Fibroblast of mammary gland (primary cell): ENCODE measurements at regions not wholly inside any gene's neighbourhood (a gene's known extent, or its start where the extent isn't known, plus 50 kb on each side); places are given as distances from the start of the nearest gene placed in this dataset.
A peak's percentile ranks its signal among the peaks of the same experiment; 100 is the strongest.
"Not testable (repeated sequence)": the region's sequence is repeated elsewhere in the genome, so short reads cannot be mapped to it uniquely, and the experiment has no call there.

ENCODE experiments used
- DNase-seq: peaks from one replicate; pipeline ENCODE4 v3.0.0-alpha.2; 2010; ENCODE audit warnings: low read depth
- H3K4me3 ChIP-seq: 2 replicates; pipeline ENCODE4 v1.5.1; 2011; ENCODE audit warnings: low read depth, mild to moderate bottlenecking, low read length, moderate library complexity; ENCODE audit not compliant: control insufficient read depth
- TF ChIP-seq, protein P1 (sequence below): conservative IDR thresholded peaks from 2 replicates; pipeline ENCODE4 v1.5.1; 2011; ENCODE audit warnings: low read depth, low read length, inconsistent platforms; ENCODE audit not compliant: control insufficient read depth, insufficient read depth

DNA sequence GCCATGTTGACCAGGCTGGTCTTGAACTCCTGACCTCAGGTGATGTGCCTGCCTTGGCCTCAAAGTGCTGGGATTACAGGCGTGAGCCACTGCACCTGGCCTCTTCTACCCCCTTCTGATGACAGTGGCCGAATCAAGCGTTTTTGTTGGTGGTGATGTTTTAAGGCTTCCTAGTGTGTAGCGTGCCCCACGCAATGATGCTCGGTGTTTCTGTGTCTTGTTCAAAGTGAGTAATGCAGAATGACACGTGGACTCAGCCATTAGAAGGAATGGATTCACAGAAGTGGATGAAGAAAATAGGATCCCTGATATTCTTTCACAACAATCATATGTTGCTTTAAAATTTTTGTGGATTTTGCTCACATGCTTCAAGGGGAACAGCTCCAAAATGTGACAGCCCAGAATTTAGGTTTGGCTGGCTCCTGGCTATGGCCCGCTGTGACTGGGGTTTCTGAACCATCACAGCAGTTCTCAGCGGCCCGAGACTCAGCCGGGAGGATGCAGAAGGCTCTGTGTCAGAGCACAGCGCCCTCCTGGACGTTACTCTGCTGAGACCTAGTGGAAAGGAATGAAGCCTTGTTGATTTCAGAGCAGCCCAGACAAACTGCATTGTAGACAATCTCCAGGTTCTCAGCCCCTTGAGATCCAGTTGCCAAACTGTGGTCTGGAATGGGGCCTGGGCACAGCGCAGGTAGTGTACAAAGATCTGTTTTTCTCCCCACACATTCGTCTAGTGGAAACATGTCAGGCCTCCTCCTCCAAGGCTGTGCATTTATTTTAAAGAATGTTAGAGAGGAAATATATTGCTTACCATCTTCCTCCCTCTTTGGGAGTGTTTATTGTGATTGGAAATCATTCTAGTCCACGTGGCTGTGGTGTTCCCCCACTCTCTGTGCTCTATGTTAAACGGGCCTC lies 57.6 kb upstream of the TIAM2 start:
- DNase-seq = peak; percentile 17
- H3K4me3 ChIP-seq = no peak overlapping the region
- TF ChIP-seq, protein P1, sequence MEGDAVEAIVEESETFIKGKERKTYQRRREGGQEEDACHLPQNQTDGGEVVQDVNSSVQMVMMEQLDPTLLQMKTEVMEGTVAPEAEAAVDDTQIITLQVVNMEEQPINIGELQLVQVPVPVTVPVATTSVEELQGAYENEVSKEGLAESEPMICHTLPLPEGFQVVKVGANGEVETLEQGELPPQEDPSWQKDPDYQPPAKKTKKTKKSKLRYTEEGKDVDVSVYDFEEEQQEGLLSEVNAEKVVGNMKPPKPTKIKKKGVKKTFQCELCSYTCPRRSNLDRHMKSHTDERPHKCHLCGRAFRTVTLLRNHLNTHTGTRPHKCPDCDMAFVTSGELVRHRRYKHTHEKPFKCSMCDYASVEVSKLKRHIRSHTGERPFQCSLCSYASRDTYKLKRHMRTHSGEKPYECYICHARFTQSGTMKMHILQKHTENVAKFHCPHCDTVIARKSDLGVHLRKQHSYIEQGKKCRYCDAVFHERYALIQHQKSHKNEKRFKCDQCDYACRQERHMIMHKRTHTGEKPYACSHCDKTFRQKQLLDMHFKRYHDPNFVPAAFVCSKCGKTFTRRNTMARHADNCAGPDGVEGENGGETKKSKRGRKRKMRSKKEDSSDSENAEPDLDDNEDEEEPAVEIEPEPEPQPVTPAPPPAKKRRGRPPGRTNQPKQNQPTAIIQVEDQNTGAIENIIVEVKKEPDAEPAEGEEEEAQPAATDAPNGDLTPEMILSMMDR = no peak

DNA sequence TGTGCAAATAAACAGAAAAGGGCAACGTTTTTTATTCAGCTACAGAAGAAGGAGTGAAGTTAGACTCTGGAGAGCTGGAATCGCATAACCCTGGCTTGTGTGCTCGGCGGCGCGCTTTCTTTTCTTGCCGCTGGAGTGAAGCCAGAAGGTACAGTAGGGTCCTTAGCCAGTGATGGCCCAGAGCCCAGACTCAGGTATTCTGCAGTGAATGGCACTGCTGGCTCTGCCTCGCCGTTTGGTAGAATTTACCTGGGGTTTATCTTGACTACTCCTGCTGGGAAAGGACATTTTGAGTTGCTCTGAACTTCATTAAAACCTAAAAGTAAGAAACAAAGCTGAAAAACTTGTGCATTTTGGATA lies 56.9 kb upstream of the TIAM2 start:
- no peak for DNase-seq
- TF ChIP-seq, protein P1 = no peak
- H3K4me3 ChIP-seq = no peak overlapping the region

DNA sequence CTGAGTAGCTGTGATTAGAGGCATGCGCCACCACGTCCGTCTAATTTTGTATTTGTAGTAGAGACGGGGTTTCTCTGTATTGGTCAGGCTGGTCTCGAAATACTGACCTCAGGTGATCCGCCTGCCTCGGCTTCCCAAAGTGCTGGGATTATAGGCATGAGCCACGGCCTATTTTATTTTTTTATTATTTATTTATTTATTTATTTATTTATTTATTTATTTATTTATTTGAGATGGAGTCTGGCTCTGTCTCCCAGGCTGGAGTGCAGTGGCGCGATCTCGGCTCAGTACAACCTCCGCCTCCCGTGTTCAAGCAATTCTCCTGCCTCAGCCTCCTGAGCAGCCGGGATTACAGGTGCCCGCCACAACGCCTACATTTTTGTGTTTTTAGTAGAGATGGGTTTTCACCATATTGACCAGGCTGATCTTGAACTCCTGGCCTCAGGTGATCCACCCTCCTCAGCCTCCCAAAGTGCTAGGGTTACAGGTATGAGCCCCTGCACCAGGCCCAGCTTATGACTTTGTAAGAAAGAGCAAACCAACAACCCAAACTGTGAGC lies 56.3 kb upstream of the TIAM2 start:
- not testable (repeated sequence) for H3K4me3 ChIP-seq, DNase-seq

DNA sequence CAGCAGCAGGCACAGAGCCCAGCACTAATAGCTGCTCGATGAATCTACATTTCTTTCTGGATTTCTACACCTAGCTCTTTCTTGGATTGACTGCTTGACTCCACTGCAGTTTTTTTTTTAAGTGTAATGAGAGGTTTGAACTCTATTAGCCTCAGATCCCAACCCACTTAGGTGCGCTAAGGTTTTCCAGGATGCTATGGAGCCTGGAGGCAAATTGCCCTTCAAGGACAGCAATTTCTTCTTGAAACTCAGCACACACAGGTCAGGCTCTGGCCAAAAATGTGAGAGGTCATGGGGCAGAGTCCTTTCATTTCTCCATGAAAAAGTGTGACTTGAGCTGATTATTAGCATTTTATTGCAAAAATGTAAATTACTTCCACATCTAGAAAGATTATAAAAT lies 52.3 kb upstream of the TIAM2 start:
- DNase-seq = no peak
- TF ChIP-seq, protein P1 = no peak
- no peak overlapping the region for H3K4me3 ChIP-seq

DNA sequence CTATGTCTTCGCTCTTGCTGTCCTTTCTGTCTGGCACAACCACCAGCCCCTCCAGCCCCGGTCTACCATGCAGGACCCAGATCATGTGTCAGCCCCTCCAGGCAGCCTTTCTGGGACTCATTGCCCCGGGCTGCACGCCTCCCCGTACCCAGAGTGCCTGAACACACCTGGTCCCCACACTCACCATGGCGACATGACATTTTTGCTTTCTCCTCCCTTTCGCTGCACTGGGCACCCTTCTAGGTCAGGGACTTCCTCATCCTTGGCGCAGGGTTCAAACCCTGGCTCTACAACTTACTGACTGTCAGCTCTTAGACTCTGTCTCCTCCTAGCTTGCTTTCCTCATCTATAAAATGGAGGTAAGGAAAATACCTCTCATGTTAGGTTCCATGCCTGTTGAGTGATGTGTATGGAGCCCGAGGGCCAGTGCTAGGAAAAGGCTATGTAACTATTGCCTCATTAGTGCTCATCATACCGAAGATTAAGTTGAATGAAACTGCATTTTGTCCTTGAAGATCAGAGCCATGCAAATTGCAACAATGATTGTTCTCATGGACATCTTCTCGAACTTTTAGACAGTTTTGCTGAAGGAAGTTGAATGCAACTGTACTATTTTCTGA lies 49.7 kb upstream of the TIAM2 start:
- DNase-seq = no peak
- TF ChIP-seq, protein P1 = no peak
- no peak overlapping the region for H3K4me3 ChIP-seq
